DND-41 (cell line): ENCODE measurements at regions not wholly inside any gene's neighbourhood (a gene's known extent, or its start where the extent isn't known, plus 50 kb on each side); places are given as distances from the start of the nearest gene placed in this dataset.

Source experiments
- EZH2 ChIP-seq: IDR thresholded peaks from 3 replicates; pipeline ENCODE4 v1.6.1; 2012; ENCODE audit warnings: borderline replicate concordance, low read depth, mild to moderate bottlenecking, moderate library complexity, low read length, inconsistent platforms; ENCODE audit not compliant: severe bottlenecking
- TF ChIP-seq, protein P1 (sequence below): IDR thresholded peaks from 2 replicates; pipeline ENCODE4 v1.5.1; 2012; ENCODE audit warnings: borderline replicate concordance, low read length, moderate library complexity, mild to moderate bottlenecking; ENCODE audit not compliant: poor library complexity, severe bottlenecking; ENCODE audit errors: extremely low read depth

DNA sequence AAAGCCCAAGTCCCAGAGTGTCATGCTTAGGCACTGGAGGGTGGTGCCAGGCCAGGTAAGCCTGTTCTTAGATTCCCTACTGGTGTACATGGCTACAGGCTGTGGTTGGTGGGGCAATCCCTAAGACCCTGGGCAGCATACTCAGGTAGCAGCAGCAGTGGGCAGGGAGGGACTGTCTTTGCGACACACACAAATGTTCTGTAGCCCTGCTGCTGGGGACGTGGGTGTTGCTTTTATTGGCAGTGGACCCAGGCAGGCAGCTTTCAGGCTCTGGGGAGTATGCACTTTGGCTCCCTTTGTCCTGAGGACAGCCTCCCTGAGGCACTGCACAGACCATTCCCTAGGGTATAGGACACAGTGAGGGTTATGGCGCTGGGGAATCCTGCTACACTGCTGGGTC, 137.1 kb upstream of the ADAMTS19 start:
- TF ChIP-seq, protein P1, sequence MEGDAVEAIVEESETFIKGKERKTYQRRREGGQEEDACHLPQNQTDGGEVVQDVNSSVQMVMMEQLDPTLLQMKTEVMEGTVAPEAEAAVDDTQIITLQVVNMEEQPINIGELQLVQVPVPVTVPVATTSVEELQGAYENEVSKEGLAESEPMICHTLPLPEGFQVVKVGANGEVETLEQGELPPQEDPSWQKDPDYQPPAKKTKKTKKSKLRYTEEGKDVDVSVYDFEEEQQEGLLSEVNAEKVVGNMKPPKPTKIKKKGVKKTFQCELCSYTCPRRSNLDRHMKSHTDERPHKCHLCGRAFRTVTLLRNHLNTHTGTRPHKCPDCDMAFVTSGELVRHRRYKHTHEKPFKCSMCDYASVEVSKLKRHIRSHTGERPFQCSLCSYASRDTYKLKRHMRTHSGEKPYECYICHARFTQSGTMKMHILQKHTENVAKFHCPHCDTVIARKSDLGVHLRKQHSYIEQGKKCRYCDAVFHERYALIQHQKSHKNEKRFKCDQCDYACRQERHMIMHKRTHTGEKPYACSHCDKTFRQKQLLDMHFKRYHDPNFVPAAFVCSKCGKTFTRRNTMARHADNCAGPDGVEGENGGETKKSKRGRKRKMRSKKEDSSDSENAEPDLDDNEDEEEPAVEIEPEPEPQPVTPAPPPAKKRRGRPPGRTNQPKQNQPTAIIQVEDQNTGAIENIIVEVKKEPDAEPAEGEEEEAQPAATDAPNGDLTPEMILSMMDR = no peak
- TF ChIP-seq EZH2 = no peak
